Breast epithelium (tissue), 4 donors: ENCODE measurements at regions not wholly inside any gene's neighbourhood (a gene's known extent, or its start where the extent isn't known, plus 50 kb on each side); places are given as distances from the start of the nearest gene placed in this dataset.

Experiments used
- DNase-seq, 2 donors: peaks; one replicate each; pipeline ENCODE4 v3.0.0-alpha.2; 2019; ENCODE audit warnings: low spot score in 2 of 2
- H3K27ac ChIP-seq, 2 donors: fragments of 200-600 bp; sonication (generic) in 1 of 2; one replicate each; pipeline ENCODE4 v1.5.1; 2016 to 2019; ENCODE audit warnings: mild to moderate bottlenecking in 1 of 2
- H3K27me3 ChIP-seq, 2 donors: fragments of 200-600 bp; sonication (generic) in 1 of 2; one replicate each; pipeline versions ENCODE4 v1.5.1 to v1.6.0; 2017 to 2019; ENCODE audit warnings: control low read depth in 1 of 2, mild to moderate bottlenecking in 1 of 2
- H3K36me3 ChIP-seq: fragments of 200-600 bp; one replicate; pipeline ENCODE4 v1.5.1; 2019
- H3K4me1 ChIP-seq, 2 donors: fragments of 200-600 bp; sonication (generic); one replicate each; pipeline ENCODE4 v1.5.1; 2016 to 2019; ENCODE audit warnings: control low read depth in 1 of 2
- H3K4me3 ChIP-seq, 3 donors: fragments of 200-600 bp; sonication (generic); 1 replicate in 2 of 3; 2 replicates in 1 of 3; pipeline ENCODE4 v1.5.1; 2016 to 2019; ENCODE audit warnings: mild to moderate bottlenecking in 3 of 3, moderate library complexity in 2 of 3
- H3K9me3 ChIP-seq, 2 donors: fragments of 200-600 bp; sonication (generic) in 1 of 2; one replicate each; pipeline ENCODE4 v1.5.1; 2016 to 2019; ENCODE audit warnings: control low read depth in 1 of 2
- POLR2A ChIP-seq: fragments of 450-650 bp; IDR thresholded peaks from one replicate; pipeline ENCODE4 v1.6.1; 2016; ENCODE audit warnings: antibody characterized with exemption, mild to moderate bottlenecking, moderate library complexity
- POLR2AphosphoS5 ChIP-seq, 3 donors: sonication (generic); formaldehyde crosslinking; IDR thresholded peaks; one replicate each; pipeline ENCODE4 v1.6.1; 2017; ENCODE audit warnings: antibody characterized with exemption in 3 of 3
- intact Hi-C: fragments of 100-400 bp; cut with DNase I; formaldehyde crosslinking; loops from one replicate; pipeline ENCODE4 v1.15.1; 2023; ENCODE audit warnings: low total_unique reads
- TF ChIP-seq, protein P1 (sequence below), 3 donors: fragments of 450-650 bp; IDR thresholded peaks; one replicate each; pipeline ENCODE4 v1.5.1; 2016 to 2017; ENCODE audit warnings: antibody characterized with exemption in 3 of 3, mild to moderate bottlenecking in 3 of 3, moderate library complexity in 3 of 3

DNA sequence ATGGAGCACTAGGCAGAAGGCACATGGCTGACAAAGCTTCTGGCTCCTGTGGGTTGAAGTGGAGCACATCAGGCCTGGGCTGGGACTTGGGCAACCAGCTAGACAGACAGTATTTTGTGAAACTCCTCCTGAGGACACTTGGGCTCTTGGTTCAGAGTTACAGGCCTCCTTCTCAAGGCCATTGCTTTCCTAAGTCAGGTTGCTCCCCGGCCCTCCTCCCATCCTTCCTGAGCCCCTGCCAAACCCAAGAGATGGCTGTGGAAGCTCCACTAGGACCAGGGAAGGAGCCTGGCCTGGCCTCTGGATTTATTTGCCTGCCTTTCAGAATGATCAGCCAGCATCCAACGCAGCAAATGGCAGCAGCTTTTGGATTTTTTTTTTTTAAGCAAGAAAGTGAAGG lies 56.3 kb downstream of the MAGEF1 start:
- peak overlapping the region; percentile 56 to 88 for H3K27ac ChIP-seq
- intact Hi-C loops = no loop called here

DNA sequence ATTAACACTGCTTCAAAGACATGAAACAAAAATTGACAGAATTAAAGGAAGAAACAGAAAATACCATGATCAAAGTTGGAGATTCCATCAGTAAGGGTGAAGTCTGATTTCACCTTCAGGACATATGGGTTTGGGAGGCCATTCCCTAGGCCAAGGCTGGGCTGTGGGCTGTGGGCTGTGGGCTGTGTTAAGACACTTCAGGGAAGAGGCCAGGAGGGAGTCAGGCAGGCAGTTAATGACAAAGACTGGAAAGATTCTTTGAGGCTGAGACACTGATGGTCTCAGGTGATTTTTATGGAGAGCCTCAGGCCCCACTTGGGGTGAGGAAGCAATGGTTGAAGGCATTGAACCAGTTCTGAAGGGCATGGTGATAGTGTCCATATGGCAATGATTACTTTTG lies 57.5 kb downstream of the MAGEF1 start:
- Histone ChIP-seq H3K27me3 (no peaks in the 10 kb centered on the region), H3K9me3 (no peaks in the 10 kb centered on the region), H3K36me3 (no peaks in the 10 kb centered on the region), H3K4me1 (peaks cover 2 to 5% of the 10 kb centered on the region in 2 donors), H3K4me3 (no peak overlapping the region), H3K27ac (no peak overlapping the region)
- no peak for DNase-seq
- intact Hi-C loops = no loop called here
- TF ChIP-seq POLR2A (no peak), POLR2AphosphoS5 (IDR thresholded peaks at IDR 0.05) (no peak)
- TF ChIP-seq, protein P1, sequence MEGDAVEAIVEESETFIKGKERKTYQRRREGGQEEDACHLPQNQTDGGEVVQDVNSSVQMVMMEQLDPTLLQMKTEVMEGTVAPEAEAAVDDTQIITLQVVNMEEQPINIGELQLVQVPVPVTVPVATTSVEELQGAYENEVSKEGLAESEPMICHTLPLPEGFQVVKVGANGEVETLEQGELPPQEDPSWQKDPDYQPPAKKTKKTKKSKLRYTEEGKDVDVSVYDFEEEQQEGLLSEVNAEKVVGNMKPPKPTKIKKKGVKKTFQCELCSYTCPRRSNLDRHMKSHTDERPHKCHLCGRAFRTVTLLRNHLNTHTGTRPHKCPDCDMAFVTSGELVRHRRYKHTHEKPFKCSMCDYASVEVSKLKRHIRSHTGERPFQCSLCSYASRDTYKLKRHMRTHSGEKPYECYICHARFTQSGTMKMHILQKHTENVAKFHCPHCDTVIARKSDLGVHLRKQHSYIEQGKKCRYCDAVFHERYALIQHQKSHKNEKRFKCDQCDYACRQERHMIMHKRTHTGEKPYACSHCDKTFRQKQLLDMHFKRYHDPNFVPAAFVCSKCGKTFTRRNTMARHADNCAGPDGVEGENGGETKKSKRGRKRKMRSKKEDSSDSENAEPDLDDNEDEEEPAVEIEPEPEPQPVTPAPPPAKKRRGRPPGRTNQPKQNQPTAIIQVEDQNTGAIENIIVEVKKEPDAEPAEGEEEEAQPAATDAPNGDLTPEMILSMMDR (IDR thresholded peaks at IDR 0.05) = no peak

More for the DNA sequence above, 56.3 kb downstream of the MAGEF1 start:
- H3K4me1 ChIP-seq = peaks cover 2 to 5% of the 10 kb centered on the region in 2 donors
- H3K9me3 ChIP-seq = no peaks in the 10 kb centered on the region
- H3K36me3 ChIP-seq = no peaks in the 10 kb centered on the region
- DNase-seq = no peak
- no peaks in the 10 kb centered on the region for H3K27me3 ChIP-seq
- TF ChIP-seq, protein P1 (IDR thresholded peaks at IDR 0.05) = no peak
- TF ChIP-seq POLR2A = no peak
- no peak for TF ChIP-seq POLR2AphosphoS5 (IDR thresholded peaks at IDR 0.05)
- H3K4me3 ChIP-seq = no peak overlapping the region

DNA sequence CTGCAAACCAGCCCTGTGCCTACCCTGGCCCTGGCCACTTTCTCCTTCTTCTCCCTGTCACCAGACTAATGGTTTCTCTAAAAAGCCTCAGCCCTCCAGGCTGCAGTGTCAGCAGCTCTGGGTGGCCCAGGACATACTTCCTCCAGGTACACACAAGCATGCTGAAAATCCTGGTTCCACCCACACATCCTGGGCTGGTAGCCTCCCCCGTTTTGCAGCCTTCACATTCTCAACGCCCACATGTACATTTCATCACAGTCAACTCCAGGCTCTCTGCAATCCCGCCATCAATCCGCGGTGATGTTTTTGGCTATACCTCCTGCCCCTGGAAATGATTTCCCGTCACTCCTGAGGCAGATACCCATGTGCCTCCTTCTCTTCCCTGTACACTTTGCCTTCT lies 59.4 kb downstream of the MAGEF1 start:
- no peaks in the 10 kb centered on the region for H3K9me3 ChIP-seq
- peak in 1 of 2 donors; percentile 79 for DNase-seq
- H3K27ac ChIP-seq = peak overlapping the region; percentile 65 to 80
- TF ChIP-seq POLR2AphosphoS5 (IDR thresholded peaks at IDR 0.05) = no peak
- H3K4me1 ChIP-seq = peaks cover 2 to 5% of the 10 kb centered on the region in 2 donors
- H3K36me3 ChIP-seq = no peaks in the 10 kb centered on the region
- intact Hi-C loops = no loop called here
- no peak overlapping the region for H3K4me3 ChIP-seq
- no peaks in the 10 kb centered on the region for H3K27me3 ChIP-seq

DNA sequence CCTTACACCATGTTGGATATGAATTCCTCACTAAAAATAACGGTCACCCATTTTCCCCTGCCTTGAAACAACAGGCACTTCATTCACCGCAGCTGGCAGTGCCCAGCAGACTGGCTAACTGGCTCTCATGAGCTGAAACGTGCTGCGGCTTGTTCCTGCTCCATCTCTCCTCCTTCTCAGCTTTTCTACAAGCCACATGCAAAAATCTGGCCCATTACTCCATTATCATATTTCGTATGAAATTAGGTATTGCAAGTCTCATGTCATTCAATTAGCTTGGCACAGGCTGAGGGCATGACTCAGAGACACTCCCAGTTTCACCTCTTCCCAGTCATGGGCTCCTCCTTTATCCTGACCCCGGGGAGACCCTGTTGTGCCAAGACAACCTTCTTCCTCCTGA lies 60.0 kb downstream of the MAGEF1 start:
- TF ChIP-seq POLR2A (no peak), POLR2AphosphoS5 (IDR thresholded peaks at IDR 0.05) (no peak)
- TF ChIP-seq, protein P1 (IDR thresholded peaks at IDR 0.05) = no peak
- Histone ChIP-seq H3K27ac (peak overlapping the region; percentile 65 to 80), H3K9me3 (no peaks in the 10 kb centered on the region), H3K27me3 (no peaks in the 10 kb centered on the region), H3K36me3 (no peaks in the 10 kb centered on the region), H3K4me1 (peaks cover 1 to 4% of the 10 kb centered on the region in 2 donors), H3K4me3 (no peak overlapping the region)
- intact Hi-C loops = loop anchor here (2.0 kb wide), 1 partner anchor 45 kb away; no protein-coding TSS in a partner anchor
- peak in 1 of 2 donors; percentile 64 for DNase-seq

DNA sequence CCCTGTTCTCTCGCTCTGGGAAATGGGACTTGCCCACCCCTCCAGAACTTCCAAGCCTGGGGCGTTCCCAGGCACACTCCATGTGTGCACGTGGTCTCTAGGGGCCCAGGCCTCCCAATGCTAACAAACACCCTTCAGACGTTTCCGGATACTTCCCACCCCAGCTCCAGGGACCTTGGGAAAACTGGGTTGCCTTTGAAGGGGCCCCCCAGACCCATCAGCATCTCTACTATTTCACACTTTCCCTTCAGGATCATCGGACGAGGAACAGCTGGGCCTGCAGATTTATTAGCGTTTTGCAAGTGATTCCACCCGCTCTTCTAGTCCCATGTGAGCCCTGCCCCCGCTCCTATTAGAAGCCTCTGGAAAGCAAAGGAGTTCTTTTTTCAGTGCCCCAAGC lies 63.2 kb downstream of the MAGEF1 start:
- no peak overlapping the region for H3K4me3 ChIP-seq
- no peak overlapping the region for H3K27ac ChIP-seq
- no peak for DNase-seq
- H3K36me3 ChIP-seq = no peaks in the 10 kb centered on the region
- intact Hi-C loops = no loop called here
- H3K9me3 ChIP-seq = no peaks in the 10 kb centered on the region
- H3K27me3 ChIP-seq = no peaks in the 10 kb centered on the region
- no peak for TF ChIP-seq POLR2AphosphoS5 (IDR thresholded peaks at IDR 0.05)
- H3K4me1 ChIP-seq = no peaks in the 10 kb centered on the region

DNA sequence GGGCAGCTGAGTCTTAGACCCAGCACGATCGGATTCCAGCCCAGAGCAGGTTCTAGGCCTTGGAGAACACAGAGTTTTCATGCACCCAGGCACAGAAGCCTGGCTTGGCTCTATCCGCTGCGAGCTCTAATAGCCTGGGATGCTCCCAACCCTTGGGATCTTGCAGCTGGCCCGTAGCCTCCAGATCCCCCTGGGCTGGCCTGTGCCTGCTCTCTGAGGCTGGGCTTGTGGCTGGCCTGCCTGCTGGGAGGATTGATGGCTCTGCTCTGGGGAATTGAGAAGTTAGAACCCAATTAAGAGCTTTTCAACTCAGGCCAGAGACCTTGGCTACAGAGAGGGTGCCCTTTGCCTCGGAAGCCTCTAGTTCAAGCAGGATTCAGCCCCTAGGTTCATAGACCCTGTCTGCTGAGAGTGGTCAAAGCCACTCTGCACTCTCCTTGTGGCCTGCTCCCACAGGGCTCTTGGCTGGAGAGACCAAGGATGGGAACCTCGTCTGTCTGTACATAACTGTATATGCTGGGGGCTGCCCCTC lies 64.4 kb downstream of the MAGEF1 start:
- no peaks in the 10 kb centered on the region for H3K36me3 ChIP-seq
- intact Hi-C loops = no loop called here
- TF ChIP-seq POLR2A (no peak), POLR2AphosphoS5 (IDR thresholded peaks at IDR 0.05) (no peak)
- TF ChIP-seq, protein P1 (IDR thresholded peaks at IDR 0.05) = no peak
- no peaks in the 10 kb centered on the region for H3K4me1 ChIP-seq
- no peak overlapping the region for H3K4me3 ChIP-seq
- no peaks in the 10 kb centered on the region for H3K27me3 ChIP-seq
- H3K27ac ChIP-seq = no peak overlapping the region
- DNase-seq = no peak
- H3K9me3 ChIP-seq = no peaks in the 10 kb centered on the region
